Upper lobe of right lung (tissue), 1 donor: ENCODE measurements at regions not wholly inside any gene's neighbourhood (a gene's known extent, or its start where the extent isn't known, plus 50 kb on each side); places are given as distances from the start of the nearest gene placed in this dataset.
A peak's percentile ranks its signal among the peaks of the same experiment; 100 is the strongest.

Source experiments
- ATAC-seq: fragments of 200-7000 bp; cut with Tn5 transposase; one replicate; pipeline ENCODE4 v1.9.1; 2020; ENCODE audit warnings: mild to moderate bottlenecking, moderate library complexity
- DNase-seq: peaks from one replicate; pipeline ENCODE4 v3.0.0-alpha.2; 2020
- H3K27ac ChIP-seq: fragments of 200-600 bp; one replicate; pipeline ENCODE4 v1.8.0; 2022
- H3K27me3 ChIP-seq: fragments of 200-600 bp; one replicate; pipeline ENCODE4 v1.8.0; 2022; ENCODE audit warnings: mild to moderate bottlenecking
- H3K36me3 ChIP-seq: fragments of 200-600 bp; one replicate; pipeline ENCODE4 v1.8.0; 2022
- H3K4me1 ChIP-seq: fragments of 200-600 bp; one replicate; pipeline ENCODE4 v1.8.0; 2022
- H3K4me3 ChIP-seq: fragments of 200-600 bp; one replicate; pipeline ENCODE4 v1.8.0; 2022; ENCODE audit warnings: mild to moderate bottlenecking
- H3K9me3 ChIP-seq: fragments of 200-600 bp; one replicate; pipeline ENCODE4 v1.8.0; 2022
- intact Hi-C: fragments of 100-400 bp; cut with DNase I; formaldehyde crosslinking; loops from one replicate; pipeline ENCODE4 v1.11.0; 2022
- TF ChIP-seq, protein P1 (sequence below): fragments of 200-600 bp; IDR thresholded peaks from one replicate; pipeline ENCODE4 v1.8.0; 2022; ENCODE audit warnings: antibody characterized with exemption
- donor health status: DM: no; HTN: yes; CAD: no; lungs with severe emphysema.

DNA sequence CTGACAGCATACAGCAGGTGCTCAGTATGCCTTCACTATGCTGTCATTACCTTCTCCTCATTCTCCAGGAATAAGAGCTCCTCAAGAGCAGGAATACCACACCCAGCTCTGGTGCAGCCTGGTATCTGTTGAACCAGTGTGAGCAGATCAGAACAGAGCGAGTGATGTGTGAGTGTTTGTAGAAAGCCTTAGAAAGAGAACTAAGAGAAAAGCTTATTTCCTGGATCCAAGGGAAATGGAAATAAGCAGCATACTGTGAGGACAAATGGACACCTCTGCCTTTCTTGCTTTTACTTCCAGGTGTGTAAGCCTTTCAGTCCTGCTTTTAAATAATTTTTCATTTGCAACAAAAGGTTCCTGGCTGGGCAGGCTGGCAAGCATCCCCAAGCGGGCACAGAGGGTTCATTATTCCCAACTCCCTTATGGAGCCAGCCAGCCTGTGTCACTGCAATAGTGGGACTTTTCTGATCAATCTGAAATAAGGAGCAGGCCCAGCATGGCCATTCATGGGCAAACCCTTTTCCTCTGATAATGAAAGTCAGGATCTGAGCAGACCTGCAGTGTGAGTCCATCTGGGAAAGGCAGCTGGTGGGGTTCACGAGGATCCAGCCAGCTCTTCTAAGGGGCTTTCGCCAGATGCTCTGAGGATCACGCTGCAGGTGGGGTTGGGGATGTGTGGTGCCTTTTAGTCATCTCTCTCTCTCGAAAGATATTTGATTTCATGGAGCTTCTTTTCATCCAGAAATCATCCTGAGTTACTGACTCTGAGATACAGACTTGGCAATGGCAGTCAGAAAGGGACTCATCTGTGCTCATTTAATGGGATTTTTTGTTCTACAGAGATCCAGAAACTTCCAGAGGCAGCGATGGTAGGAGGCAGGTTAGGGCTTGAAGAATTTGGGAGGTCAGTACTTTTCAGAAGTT lies 594.9 kb upstream of the CFAP20DC start:
- ATAC-seq = no peak
- H3K27ac ChIP-seq = no peak overlapping the region

DNA sequence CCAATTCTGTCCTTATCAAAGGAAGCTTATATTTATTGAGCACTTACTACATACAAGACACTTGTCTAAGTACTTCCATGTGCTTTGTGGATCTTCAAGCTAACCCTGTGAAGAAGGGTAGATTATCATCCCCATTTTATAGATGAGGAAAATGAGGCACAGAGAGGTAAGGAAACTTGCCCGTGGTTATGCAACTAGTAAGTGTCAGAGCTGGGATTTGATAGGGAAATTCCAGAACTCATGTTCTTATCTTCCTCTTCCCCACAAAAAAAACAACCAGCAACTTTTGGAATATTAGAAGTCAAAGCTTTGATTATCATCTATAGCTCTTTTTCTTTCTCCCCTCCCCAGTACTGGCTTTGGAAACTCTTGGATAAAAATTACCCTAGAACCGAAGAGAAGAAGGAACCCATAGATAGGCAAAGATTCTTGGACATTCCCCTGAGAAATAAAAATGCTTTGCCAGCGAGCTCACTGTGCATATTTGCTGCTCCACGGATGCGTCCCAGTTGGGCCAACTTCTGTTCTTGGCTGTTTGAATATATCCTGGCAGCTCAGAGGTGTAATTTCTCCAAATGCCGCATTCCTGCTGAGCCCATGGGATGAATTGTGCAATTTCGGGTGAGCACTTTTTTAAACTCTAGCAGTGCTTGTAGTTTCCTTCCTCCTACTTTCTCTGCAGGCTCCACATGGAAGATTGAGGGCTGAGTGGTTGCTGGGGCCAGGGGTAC lies 591.5 kb upstream of the CFAP20DC start:
- no peaks in the 10 kb centered on the region for H3K27me3 ChIP-seq
- intact Hi-C loops = no loop called here
- H3K4me1 ChIP-seq = peaks cover 9% of the 10 kb centered on the region
- DNase-seq (no peak), ATAC-seq (peak; percentile 66)
- no peak overlapping the region for H3K4me3 ChIP-seq
- H3K27ac ChIP-seq = no peak overlapping the region
- TF ChIP-seq, protein P1, sequence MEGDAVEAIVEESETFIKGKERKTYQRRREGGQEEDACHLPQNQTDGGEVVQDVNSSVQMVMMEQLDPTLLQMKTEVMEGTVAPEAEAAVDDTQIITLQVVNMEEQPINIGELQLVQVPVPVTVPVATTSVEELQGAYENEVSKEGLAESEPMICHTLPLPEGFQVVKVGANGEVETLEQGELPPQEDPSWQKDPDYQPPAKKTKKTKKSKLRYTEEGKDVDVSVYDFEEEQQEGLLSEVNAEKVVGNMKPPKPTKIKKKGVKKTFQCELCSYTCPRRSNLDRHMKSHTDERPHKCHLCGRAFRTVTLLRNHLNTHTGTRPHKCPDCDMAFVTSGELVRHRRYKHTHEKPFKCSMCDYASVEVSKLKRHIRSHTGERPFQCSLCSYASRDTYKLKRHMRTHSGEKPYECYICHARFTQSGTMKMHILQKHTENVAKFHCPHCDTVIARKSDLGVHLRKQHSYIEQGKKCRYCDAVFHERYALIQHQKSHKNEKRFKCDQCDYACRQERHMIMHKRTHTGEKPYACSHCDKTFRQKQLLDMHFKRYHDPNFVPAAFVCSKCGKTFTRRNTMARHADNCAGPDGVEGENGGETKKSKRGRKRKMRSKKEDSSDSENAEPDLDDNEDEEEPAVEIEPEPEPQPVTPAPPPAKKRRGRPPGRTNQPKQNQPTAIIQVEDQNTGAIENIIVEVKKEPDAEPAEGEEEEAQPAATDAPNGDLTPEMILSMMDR = no peak
- no peaks in the 10 kb centered on the region for H3K36me3 ChIP-seq
- no peaks in the 10 kb centered on the region for H3K9me3 ChIP-seq

More for the DNA sequence above, 594.9 kb upstream of the CFAP20DC start:
- H3K4me3 ChIP-seq = no peak overlapping the region
- H3K27me3 ChIP-seq = no peaks in the 10 kb centered on the region
- no peaks in the 10 kb centered on the region for H3K36me3 ChIP-seq
- H3K4me1 ChIP-seq = peaks cover 9% of the 10 kb centered on the region
- TF ChIP-seq, protein P1 = no peak
- H3K9me3 ChIP-seq = no peaks in the 10 kb centered on the region
- intact Hi-C loops = no loop called here
- no peak for DNase-seq

DNA sequence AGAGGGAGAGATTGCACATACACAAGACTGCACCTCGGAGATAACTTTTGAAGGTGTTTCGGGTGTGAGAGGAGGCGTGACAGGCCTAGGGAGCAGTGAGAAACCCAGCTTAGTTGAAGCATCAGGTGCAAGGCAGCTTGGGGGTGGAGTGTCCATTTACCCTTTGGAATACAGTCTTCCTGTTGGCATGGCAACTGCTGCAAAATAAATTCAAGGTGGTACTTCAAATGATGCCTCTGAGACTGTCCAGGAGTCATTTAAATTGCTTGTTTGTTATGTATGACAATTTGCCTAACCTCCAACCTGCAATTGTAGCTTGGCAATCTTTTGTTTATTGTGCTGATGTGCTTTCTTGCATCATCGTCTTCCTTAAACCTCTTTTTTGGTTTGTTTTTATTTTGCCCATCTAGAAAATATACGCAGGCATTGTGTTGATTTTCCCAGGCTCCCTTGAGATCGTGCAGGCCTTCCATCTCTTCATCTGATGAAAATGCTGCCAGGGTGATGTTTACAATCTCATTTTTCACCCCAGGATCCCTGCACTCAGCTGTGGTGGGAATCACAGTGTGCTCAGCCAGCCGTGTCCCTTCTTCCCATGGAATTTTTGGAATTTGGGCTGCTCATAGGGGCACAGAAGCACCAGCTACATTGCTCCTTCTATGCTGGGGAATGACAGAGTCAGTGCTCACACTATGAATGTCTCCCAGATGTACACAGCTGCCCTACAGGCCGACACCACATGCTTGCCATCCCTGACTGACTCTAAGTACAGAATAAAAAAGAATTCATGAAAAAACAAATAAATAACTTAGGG lies 583.1 kb upstream of the CFAP20DC start:
- intact Hi-C loops = no loop called here
- TF ChIP-seq, protein P1 = no peak
- no peaks in the 10 kb centered on the region for H3K27me3 ChIP-seq
- H3K4me3 ChIP-seq = no peak overlapping the region
- ATAC-seq = peak; percentile 71
- H3K9me3 ChIP-seq = no peaks in the 10 kb centered on the region
- no peak for DNase-seq
- no peak overlapping the region for H3K27ac ChIP-seq
- no peaks in the 10 kb centered on the region for H3K4me1 ChIP-seq
- H3K36me3 ChIP-seq = no peaks in the 10 kb centered on the region

DNA sequence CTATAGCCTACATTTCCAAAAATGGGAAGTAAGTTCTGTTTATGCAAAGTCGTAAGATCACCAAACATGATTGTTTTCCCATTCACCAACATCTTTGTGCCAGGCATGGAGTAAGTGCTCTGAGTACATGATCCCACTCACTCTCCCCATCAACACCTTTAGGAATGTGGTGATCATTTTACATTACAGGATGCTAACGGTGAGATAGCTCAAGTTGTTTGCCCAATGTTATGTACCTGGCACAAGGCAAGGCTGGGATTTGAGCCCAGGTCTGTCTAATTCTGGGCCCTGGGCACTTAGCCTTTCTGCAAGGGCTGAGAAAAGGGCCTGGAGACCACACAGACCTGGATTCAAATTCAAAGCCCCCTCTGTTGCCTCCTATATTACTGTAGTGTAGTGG lies 581.7 kb upstream of the CFAP20DC start:
- TF ChIP-seq, protein P1 = no peak
- intact Hi-C loops = no loop called here
- Histone ChIP-seq H3K27ac (no peak overlapping the region), H3K27me3 (no peaks in the 10 kb centered on the region), H3K4me1 (no peaks in the 10 kb centered on the region), H3K4me3 (no peak overlapping the region), H3K9me3 (no peaks in the 10 kb centered on the region), H3K36me3 (no peaks in the 10 kb centered on the region)
- DNase-seq (no peak), ATAC-seq (no peak)

DNA sequence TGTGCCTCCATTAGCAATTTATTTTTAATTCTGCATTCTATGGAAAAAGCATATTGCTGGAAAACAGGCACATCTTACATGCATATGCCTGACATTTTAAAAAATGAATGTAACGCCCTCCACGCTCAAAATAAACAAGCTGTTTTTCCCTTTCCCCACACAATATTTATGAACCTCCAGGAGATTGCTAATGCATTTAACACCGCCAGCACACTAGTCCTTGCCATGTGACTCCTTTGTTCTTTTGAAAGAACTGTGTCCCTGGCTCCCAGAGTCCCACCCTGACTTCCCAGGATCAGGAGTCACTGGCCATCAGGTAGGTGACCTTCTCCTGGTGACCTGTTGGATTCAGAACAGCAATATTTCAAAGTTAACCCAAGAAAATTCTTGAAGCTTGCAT lies 571.2 kb upstream of the CFAP20DC start:
- TF ChIP-seq, protein P1 = no peak

More for the DNA sequence above, 571.2 kb upstream of the CFAP20DC start:
- no peak for DNase-seq
- Histone ChIP-seq H3K4me3 (no peak overlapping the region), H3K27me3 (no peaks in the 10 kb centered on the region), H3K36me3 (no peaks in the 10 kb centered on the region), H3K27ac (no peak overlapping the region), H3K4me1 (no peaks in the 10 kb centered on the region), H3K9me3 (no peaks in the 10 kb centered on the region)
- ATAC-seq = no peak
- intact Hi-C loops = no loop called here
